ENCODE measurements at regions not wholly inside any gene's neighbourhood (a gene's known extent, or its start where the extent isn't known, plus 50 kb on each side); places are given as distances from the start of the nearest gene placed in this dataset.

DNA sequence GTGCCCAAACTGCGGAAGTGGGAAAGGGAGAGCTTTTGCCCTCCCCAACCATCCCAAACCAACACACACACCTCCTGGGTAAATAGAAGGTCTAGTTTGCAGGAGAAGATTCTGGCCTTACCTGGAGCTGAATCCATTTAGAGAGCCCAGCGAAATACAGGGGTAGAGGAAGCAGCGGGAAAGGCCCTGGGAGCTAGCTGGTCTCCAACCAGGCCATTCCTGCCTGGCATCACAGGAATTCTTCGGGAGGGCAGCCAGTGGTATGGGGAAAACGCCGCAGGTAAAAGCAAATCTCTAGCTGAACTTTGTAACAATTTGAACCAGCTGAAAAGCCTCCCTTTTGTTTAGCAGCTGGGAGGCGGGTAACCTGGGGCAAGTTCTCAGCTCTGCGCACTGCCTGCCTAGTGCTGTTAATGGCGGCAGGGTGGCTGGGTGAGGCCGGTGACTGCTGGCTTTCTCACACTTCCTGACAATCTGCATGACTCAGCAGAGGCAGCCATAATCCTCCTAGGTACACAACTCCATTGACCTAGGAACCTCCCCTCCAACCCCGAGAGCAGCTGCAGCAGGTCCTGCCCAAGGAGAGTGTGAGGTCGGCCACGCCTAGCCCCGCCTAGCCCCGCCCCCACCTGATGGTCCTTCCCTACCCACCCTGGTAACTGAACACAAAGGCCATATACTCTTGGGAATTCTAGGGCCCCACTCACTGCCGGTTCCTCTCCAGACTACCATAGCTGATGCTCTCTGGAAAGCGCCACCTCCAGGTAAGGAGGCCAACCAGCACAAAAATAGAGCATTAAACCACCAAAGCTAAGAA is 483.8 kb upstream of the REG3G start (continued):
- TF ChIP-seq CSRNP1 (CRISPR knock-in tag; IDR thresholded peaks at IDR 0.05) (peak; percentile 74), CAMTA2 (CRISPR knock-in tag; IDR thresholded peaks at IDR 0.05; ENCODE audit: borderline replicate concordance) (0 out of 2 replicates have a peak, but pooled peaks have one; percentile 65), HNRNPH1 (optimal IDR thresholded peaks at IDR 0.05; ENCODE audit: low read depth, low read length) (no peak), WIZ (CRISPR knock-in tag; IDR thresholded peaks at IDR 0.05) (peak; percentile 92), THYN1 (CRISPR knock-in tag; IDR thresholded peaks at IDR 0.05; ENCODE audit: borderline replicate concordance, low read depth) (0 out of 2 replicates have a peak, but pooled peaks have one; percentile 19), FUBP1 (CRISPR knock-in tag; IDR thresholded peaks at IDR 0.05; ENCODE audit: borderline replicate concordance) (no peak), ZNF136 (CRISPR knock-in tag; IDR thresholded peaks at IDR 0.05; ENCODE audit: low read depth) (0 out of 2 replicates have a peak, but pooled peaks have one; percentile 61), ZNF788 (CRISPR knock-in tag; IDR thresholded peaks at IDR 0.05; ENCODE audit: borderline replicate concordance) (no peak), KLF16 (CRISPR knock-in tag; IDR thresholded peaks at IDR 0.05) (peak in 1 of 2 experiments; percentile 91; a peak in 2 of 4 replicates), ZNF547 (CRISPR knock-in tag; IDR thresholded peaks at IDR 0.05) (peak; percentile 18; the same call in 1 of the 2 replicates), RBM22 (optimal IDR thresholded peaks at IDR 0.05; ENCODE audit: low read length) (no peak), KLF6 (CRISPR knock-in tag; IDR thresholded peaks at IDR 0.05) (peak; percentile 88; the same call in 1 of the 2 replicates), ZNF121 (CRISPR knock-in tag; IDR thresholded peaks at IDR 0.05) (no peak), TEF (CRISPR knock-in tag; IDR thresholded peaks at IDR 0.05) (no peak), HDAC2 (CRISPR knock-in tag; IDR thresholded peaks at IDR 0.05) (peak; percentile 78)
- TF ChIP-seq, protein P1, sequence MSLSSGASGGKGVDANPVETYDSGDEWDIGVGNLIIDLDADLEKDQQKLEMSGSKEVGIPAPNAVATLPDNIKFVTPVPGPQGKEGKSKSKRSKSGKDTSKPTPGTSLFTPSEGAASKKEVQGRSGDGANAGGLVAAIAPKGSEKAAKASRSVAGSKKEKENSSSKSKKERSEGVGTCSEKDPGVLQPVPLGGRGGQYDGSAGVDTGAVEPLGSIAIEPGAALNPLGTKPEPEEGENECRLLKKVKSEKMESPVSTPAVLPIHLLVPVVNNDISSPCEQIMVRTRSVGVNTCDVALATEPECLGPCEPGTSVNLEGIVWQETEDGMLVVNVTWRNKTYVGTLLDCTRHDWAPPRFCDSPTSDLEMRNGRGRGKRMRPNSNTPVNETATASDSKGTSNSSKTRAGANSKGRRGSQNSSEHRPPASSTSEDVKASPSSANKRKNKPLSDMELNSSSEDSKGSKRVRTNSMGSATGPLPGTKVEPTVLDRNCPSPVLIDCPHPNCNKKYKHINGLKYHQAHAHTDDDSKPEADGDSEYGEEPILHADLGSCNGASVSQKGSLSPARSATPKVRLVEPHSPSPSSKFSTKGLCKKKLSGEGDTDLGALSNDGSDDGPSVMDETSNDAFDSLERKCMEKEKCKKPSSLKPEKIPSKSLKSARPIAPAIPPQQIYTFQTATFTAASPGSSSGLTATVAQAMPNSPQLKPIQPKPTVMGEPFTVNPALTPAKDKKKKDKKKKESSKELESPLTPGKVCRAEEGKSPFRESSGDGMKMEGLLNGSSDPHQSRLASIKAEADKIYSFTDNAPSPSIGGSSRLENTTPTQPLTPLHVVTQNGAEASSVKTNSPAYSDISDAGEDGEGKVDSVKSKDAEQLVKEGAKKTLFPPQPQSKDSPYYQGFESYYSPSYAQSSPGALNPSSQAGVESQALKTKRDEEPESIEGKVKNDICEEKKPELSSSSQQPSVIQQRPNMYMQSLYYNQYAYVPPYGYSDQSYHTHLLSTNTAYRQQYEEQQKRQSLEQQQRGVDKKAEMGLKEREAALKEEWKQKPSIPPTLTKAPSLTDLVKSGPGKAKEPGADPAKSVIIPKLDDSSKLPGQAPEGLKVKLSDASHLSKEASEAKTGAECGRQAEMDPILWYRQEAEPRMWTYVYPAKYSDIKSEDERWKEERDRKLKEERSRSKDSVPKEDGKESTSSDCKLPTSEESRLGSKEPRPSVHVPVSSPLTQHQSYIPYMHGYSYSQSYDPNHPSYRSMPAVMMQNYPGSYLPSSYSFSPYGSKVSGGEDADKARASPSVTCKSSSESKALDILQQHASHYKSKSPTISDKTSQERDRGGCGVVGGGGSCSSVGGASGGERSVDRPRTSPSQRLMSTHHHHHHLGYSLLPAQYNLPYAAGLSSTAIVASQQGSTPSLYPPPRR (CRISPR knock-in tag; IDR thresholded peaks at IDR 0.05; ENCODE audit: borderline replicate concordance): peak; percentile 81

Measured in HepG2 (cell line).